Right lobe of liver (tissue), 4 donors: ENCODE measurements at regions not wholly inside any gene's neighbourhood (a gene's known extent, or its start where the extent isn't known, plus 50 kb on each side); places are given as distances from the start of the nearest gene placed in this dataset.

Experiments
- POLR2A ChIP-seq: fragments of 450-650 bp; IDR thresholded peaks from one replicate; pipeline ENCODE4 v1.6.1; 2017; ENCODE audit warnings: antibody characterized with exemption, mild to moderate bottlenecking
- TF ChIP-seq, protein P1 (sequence below), 4 donors: fragments of 200-600 bp in 3 of 4; fragments of 450-650 bp in 1 of 4; IDR thresholded peaks; one replicate each; pipeline versions ENCODE4 v1.5.1 to v1.8.0; 2016 to 2022; ENCODE audit warnings: antibody characterized with exemption in 4 of 4, mild to moderate bottlenecking in 2 of 4
- donor health status: DM: no; HTN: no; CAD: no.
- donor health status: DM: no; HTN: no; CAD: no.
- donor health status: DM: no; HTN: yes; CAD: no.

DNA sequence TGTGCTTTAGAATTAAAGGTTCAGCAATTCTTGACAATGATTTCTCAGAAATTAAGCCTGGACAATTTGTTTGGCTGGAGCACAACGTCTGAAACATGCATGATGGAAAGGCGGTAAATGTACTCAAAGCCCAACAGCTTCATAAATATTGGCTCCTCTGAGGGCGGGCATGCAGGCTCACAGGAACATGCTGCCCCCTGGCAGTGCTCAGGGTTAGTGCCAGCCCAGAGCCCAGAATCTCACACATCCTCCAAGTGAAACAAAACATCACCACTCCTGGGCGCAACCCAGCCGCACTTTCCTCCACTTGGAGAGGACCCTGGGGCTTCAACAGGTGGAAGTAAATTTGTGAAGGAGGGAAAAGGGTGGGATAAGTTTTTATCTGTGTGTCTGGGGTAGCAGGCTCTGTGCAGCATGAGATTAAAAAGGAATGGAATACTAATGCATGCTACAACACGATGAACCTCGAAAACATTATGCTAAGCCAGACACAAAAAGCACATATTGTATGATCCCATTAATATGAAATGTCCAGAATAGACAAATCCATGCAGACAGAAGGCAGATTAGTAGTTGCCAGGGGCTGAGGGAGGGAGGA is 54.1 kb upstream of the PTPRT start:
- no peak for TF ChIP-seq POLR2A
- TF ChIP-seq, protein P1, sequence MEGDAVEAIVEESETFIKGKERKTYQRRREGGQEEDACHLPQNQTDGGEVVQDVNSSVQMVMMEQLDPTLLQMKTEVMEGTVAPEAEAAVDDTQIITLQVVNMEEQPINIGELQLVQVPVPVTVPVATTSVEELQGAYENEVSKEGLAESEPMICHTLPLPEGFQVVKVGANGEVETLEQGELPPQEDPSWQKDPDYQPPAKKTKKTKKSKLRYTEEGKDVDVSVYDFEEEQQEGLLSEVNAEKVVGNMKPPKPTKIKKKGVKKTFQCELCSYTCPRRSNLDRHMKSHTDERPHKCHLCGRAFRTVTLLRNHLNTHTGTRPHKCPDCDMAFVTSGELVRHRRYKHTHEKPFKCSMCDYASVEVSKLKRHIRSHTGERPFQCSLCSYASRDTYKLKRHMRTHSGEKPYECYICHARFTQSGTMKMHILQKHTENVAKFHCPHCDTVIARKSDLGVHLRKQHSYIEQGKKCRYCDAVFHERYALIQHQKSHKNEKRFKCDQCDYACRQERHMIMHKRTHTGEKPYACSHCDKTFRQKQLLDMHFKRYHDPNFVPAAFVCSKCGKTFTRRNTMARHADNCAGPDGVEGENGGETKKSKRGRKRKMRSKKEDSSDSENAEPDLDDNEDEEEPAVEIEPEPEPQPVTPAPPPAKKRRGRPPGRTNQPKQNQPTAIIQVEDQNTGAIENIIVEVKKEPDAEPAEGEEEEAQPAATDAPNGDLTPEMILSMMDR (IDR thresholded peaks at IDR 0.05), result peak in 2 of 4 donors; percentile 8 to 10
